HCEC 1CT (cell line): ENCODE measurements at regions not wholly inside any gene's neighbourhood (a gene's known extent, or its start where the extent isn't known, plus 50 kb on each side); places are given as distances from the start of the nearest gene placed in this dataset.

Experiments used
- DNase-seq: peaks from one replicate; pipeline ENCODE4 v3.0.0-alpha.2; 2017

- DNase-seq: no peak
Observed at GRCh38 chr6:14655201-14656061, 537.9 kb downstream of the CD83 start.

DNA sequence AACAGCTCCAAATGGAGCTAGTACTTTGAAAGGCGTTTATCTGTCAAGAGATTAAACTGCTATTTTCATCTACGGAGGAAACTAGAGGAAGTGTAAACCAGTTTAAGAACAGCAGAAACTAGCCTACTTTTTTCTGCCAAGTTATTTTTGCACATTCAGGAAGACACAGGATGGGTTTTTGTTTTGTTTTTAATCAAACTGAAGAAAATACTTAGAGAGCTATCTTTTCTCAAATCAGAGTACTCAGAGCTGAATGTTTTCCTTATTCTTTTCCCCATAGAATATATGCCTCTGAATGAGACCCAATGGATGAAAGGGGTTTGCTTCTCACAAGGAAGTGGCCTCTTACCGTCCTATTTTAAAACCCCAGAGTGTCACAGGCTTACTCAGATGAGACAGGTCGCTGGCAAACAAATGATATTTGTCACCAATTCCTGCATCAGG, 538.5 kb downstream of the CD83 start:
- DNase-seq: no peak

DNA sequence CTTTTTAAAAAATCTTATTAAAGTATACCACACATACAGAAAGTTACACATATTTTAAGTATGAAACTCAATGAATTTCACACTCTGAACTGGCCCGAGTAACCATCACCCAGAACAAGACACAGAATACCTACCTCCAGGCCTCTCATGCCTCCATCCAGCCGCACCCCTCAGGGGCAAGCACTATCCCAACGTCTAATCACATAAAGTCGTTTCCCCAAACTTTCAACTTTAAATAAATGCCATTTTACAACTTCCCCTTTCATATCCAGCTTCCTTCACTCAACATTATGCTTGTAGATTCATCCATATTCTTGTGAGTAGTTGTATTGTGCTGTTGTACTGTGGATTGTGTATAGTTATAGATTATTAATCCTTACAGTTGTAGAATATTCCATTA, 539.1 kb downstream of the CD83 start:
- DNase-seq: no peak

DNA sequence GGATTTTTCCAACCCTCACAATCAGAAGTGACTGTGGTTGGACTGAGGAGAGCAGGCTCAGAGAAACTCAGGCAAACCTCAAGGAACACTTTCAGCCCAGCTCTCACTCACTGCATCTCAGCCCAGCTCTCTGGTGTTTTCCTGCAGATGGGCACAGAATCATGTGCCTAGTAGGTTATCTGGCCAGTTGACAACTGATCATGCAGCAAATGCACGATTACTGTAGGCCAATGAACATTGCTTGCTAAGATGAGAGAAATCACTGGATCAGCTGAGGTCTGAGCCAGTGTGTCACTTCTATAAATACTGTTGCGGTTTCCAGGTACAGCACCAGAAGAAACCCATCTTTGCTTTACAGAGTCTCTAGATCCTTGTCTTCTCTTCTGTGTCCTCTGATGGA, 540.5 kb downstream of the CD83 start:
- no peak for DNase-seq

- no peak for DNase-seq
Observed at GRCh38 chr6:14658886-14659561, 541.5 kb downstream of the CD83 start.

DNA sequence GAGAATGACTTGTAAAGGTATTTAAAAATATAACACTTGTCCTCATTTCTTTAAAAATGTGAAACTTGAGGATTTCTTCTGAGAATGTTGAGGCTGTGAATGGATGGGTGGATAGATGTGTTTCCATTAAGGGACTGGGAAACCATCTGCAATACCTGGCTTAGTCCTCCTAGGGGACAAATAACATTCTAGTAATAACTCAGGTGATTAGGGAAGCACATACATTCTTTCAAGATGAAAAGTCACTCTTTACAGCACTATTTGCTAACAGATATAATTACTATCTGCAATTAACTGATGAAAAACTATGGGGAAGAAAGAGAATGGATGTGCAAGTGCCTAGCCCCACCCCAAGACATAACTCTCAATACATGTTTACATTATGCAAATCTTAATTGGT, 542.3 kb downstream of the CD83 start:
- DNase-seq: no peak

DNA sequence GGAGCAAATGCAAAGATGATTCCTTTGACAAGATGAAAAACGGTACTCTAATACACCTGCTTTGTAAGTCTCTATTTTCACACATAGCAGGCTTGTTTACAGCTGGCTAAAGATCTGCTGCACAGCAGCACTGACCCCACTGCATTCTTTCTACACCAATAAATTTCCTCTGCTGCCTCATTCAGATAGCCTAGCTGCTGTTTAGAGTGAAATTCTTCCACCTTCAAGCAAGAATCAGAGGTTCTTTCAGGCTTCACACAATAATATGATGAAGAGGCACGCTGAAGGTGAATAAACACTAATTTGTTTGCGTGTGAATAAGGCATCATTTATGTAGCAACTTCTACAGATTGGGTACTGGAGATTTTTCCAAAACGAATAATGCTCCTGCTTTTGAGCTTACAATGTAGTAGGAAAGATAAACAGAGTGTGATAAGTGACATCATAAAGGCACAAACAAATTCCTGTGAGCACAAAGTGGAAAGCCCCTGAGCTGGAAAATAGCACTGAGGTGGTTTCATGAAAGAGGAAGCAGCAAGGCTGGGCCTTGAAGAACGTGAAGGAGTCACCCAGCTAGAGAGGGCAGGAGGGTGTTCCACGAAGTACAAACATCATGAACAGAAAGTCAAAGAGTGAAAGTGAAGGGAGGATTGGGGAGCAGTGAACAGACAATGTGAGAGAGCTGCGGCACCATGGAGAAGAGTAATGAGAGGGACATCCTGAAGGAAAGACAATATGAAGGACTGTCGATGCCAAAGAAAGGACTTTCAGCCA, 543.4 kb downstream of the CD83 start:
- DNase-seq: no peak

DNA sequence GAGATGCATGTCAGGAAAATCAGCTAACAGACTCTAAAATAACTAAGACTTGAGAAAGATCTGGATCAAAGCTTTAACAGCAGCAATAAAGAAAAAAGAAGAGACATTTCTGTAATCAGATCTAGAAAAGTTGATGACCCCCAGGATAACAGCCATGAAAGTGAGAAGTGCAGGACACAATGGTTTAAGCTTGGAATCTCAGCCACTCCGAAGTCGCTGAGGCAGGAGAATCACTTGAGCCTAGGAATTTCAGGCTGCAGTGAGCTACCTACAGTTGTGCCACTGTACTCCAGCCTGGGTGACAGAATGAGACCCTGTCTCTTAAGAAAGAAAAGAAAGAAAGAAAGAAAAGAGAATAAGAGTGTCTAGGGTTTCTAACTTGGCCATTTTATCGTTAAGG, 544.1 kb downstream of the CD83 start:
- no peak for DNase-seq

DNA sequence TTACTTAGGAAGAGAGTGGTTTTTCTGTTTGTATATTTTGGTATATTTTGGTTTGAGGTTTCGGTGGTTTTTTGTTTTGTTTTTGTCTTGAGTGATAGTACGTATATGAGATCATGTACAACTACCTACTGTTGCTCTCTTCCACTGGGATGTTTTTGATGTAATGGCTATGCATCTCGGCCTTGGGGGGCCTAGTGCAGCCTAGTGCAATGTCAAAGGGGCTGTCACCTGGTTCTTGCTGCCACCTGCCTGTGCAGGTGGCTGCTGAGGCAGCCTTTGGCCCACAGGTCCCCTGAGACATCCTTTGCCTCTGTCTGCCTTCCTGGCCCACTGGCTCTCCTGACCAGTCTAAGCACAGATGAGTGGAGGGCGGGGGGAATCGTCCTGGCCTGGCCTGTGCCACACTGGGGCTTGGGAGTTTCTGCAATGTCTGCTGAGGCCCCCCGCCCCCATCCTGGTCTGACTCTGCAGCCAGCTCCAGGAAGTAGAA, 546.6 kb downstream of the CD83 start:
- DNase-seq: no peak

DNA sequence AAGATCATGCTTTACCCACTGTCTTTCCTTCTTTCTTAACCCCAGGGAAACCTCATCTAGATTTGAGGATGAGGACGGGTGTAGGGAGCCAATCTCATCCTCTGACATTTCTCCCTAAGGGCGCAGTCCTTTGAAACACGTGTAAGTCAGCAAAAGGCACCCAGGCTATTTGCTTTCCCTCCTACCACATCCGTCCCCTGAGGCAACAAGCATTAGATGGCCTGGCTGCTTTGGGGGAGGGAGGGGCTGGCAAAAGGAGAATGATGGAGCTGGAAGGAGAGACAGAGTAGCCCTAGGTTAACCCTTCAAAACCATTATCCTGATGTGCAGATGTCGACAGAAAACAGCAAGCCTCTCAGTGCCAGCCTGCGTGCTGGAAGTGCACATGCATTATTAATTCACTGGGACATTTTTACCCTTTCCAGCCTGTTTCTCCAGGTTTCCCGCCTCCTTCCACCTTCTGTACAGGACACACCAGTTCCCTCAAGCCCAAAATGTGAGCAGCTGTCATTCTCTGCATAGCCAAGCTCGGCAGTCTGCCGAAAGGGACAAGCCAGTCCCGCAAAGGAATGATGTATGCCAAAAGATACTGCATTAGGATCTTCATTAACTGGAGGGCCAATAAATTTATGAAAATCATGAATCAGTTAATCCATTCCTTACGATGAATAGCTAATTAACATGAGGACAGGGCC, 547.2 kb downstream of the CD83 start:
- no peak for DNase-seq

GRCh38 chr6:14665827-14666724, 548.5 kb downstream of the CD83 start:
- DNase-seq: peak; percentile 98

- DNase-seq: no peak
Observed at GRCh38 chr6:14670806-14671205, 553.2 kb downstream of the CD83 start.

DNA sequence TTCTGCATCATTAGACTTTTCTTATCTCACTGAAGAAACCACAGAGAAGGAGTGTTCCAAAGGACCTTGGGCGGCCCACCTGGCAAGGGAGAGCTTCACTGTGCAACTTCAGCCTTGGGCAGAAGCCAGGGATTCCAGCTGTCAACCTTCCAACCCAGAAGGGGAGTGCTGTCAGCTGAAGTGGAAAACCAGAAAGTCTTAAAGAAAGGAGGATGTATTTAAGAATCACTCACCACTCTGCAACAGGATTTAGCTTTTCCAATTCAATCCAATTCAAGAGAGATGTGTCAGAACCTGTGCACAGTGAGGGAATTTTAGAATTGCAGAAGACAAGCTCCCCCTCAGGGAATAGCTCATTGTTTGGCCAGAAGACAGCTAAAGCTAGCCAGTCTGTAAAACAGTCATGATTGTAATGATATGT, 553.7 kb downstream of the CD83 start:
- peak; percentile 18 for DNase-seq

- DNase-seq: no peak
Observed at GRCh38 chr6:14671937-14672336, 554.4 kb downstream of the CD83 start.

DNA sequence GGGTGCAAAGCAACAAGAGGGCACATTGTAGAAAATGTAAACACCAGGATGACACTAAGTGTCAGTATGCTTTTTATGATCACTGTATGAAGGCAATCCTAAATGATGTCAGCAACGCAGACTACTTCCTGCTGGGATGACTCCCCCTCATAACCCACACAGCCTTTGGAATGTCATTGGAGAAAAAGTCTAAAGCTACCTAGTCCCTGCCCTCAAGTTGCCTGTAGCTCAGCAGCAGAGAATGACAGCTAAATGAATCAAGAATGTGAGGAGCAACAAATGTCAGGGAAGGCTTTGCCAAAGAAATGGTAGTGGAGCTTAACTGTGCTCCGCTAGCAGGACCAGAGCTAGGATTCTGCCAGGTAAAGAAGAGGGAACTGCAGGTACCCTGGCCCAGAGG, 555.6 kb downstream of the CD83 start:
- DNase-seq: peak; percentile 77

GRCh38 chr6:14674458-14674857, 556.9 kb downstream of the CD83 start:
- no peak for DNase-seq

GRCh38 chr6:14674867-14675648, 557.5 kb downstream of the CD83 start:
- DNase-seq: no peak

- DNase-seq: peak; percentile 78
Observed at GRCh38 chr6:14676064-14676463, 558.5 kb downstream of the CD83 start.

DNA sequence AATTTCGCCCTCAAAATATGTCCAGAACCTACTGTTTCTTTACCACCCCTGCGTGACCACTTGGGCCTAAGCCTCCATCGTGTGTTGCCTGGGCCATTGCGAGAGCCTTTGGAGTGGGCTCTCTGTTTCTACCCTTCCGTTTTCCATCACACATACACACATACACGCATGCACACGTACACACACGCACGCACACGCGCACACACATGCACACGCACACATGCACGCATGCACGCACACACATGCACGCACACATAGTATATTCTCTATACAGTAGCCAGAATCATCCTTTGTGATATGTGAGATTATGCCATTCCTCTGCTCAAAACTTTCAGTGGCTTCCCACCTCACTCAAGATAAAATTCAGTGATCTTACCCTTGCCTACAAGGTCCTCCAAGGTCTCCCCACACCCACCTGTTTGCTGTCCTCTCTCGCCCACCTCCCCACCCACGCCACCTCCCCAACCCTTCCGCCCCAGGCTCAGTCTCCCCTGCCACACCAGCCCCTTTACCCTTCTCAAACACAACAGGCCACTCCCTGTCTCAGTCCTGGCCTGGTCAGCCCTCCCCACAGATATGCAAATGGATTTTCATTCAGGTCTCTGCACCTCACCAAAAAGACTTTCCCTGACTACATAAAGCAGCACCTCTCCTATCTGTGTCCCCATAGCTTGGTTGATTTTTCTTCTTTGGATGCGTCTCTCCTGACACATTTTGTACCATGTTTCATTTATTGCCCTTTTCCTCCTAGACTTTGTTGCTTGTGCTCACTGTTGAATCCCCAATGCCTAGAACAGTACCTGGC, 559.6 kb downstream of the CD83 start:
- no peak for DNase-seq
